ENCODE measurements at regions not wholly inside any gene's neighbourhood (a gene's known extent, or its start where the extent isn't known, plus 50 kb on each side); places are given as distances from the start of the nearest gene placed in this dataset.

DNA sequence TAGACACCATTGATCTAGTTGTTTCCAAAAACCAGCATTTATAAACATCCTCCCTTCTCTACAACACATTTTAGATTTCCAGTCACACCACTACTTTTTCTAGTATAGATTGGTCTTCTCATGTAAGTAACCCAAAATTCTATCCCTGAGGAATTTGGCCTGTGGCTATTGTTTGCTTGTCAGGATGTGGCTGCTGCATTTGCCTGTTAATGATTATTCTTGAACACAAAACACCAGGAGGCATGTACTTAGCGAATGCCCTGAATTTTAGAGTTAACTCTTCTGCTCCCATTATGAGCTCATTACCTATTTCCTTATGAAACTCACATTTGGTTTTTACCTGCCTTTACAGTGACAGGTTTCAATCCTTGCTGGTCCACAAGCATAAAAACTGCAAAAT, 102.0 kb upstream of the FSTL5 start:
- Histone ChIP-seq H3K4me1 (no peaks in the 10 kb centered on the region), H3K9me3 (peaks cover 4% of the 10 kb centered on the region), H3K36me3 (no peaks in the 10 kb centered on the region), H3K27ac (no peak overlapping the region), H3K27me3 (no peaks in the 10 kb centered on the region), H3K4me3 (no peak overlapping the region)
- TF ChIP-seq POLR2A (IDR thresholded peaks at IDR 0.05), result no peak
- TF ChIP-seq CTCF (IDR thresholded peaks at IDR 0.05), result no peak
- intact Hi-C loops (cut with DNase I), result no loop called here
- DNase-seq (ENCODE audit: extremely low spot score in 2 of 2), result no peak

GRCh38 chr4:162245051-162245450, 81.3 kb upstream of the FSTL5 start:
- Histone ChIP-seq H3K9me3 (no peaks in the 10 kb centered on the region), H3K36me3 (no peaks in the 10 kb centered on the region), H3K4me3 (no peak overlapping the region), H3K4me1 (no peaks in the 10 kb centered on the region), H3K27me3 (no peaks in the 10 kb centered on the region), H3K27ac (no peak overlapping the region)
- DNase-seq (ENCODE audit: extremely low spot score in 2 of 2), result no peak
- no peak for TF ChIP-seq POLR2AphosphoS5 (IDR thresholded peaks at IDR 0.05; ENCODE audit: insufficient read depth in 1 of 2, low read depth in 1 of 2)
- TF ChIP-seq CTCF (IDR thresholded peaks at IDR 0.05), result no peak
- TF ChIP-seq POLR2A (IDR thresholded peaks at IDR 0.05), result no peak
- intact Hi-C loops (cut with DNase I), result no loop called here

GRCh38 chr4:162241857-162242256, 78.1 kb upstream of the FSTL5 start:
- TF ChIP-seq POLR2AphosphoS5 (IDR thresholded peaks at IDR 0.05; ENCODE audit: insufficient read depth in 1 of 2, low read depth in 1 of 2), result no peak
- TF ChIP-seq POLR2A (IDR thresholded peaks at IDR 0.05), result no peak
- TF ChIP-seq CTCF (IDR thresholded peaks at IDR 0.05), result no peak
- Histone ChIP-seq H3K27ac (no peak overlapping the region), H3K4me3 (no peak overlapping the region), H3K36me3 (no peaks in the 10 kb centered on the region), H3K9me3 (no peaks in the 10 kb centered on the region), H3K4me1 (no peaks in the 10 kb centered on the region), H3K27me3 (no peaks in the 10 kb centered on the region)
- intact Hi-C loops (cut with DNase I), result no loop called here
- DNase-seq (ENCODE audit: extremely low spot score in 2 of 2), result no peak

GRCh38 chr4:162239992-162240769, 76.4 kb upstream of the FSTL5 start:
- no peak for DNase-seq (ENCODE audit: extremely low spot score in 2 of 2)
- no peaks in the 10 kb centered on the region for H3K9me3 ChIP-seq
- TF ChIP-seq POLR2A (IDR thresholded peaks at IDR 0.05) (no peak), CTCF (IDR thresholded peaks at IDR 0.05) (no peak), POLR2AphosphoS5 (IDR thresholded peaks at IDR 0.05; ENCODE audit: insufficient read depth in 1 of 2, low read depth in 1 of 2) (no peak)
- no peaks in the 10 kb centered on the region for H3K4me1 ChIP-seq
- H3K27ac ChIP-seq, result no peak overlapping the region
- H3K36me3 ChIP-seq, result no peaks in the 10 kb centered on the region
- H3K4me3 ChIP-seq, result no peak overlapping the region
- H3K27me3 ChIP-seq, result no peaks in the 10 kb centered on the region
- intact Hi-C loops (cut with DNase I), result no loop called here

DNA sequence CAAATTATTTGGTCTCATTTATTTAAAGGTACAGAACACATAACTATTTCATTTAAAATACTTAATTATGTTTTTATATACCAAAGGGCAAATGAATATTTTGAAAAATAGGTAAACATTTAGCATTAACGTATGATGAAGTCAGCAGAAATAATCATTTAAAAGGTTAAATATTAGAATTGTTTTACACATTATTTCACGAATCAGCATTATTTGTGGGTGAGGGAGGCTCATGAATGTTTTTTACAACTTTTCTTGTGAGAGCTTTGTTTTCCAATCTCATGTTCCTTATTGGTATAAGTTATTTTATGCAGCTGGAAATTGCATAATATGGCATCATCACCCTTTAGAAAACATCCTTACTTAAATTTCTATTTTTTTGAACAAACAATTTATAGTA, 73.9 kb upstream of the FSTL5 start:
- Histone ChIP-seq H3K27ac (no peak overlapping the region), H3K27me3 (no peaks in the 10 kb centered on the region), H3K36me3 (no peaks in the 10 kb centered on the region), H3K4me3 (no peak overlapping the region), H3K4me1 (no peaks in the 10 kb centered on the region), H3K9me3 (no peaks in the 10 kb centered on the region)
- DNase-seq (ENCODE audit: extremely low spot score in 2 of 2), result no peak
- intact Hi-C loops (cut with DNase I), result no loop called here
- TF ChIP-seq CTCF (IDR thresholded peaks at IDR 0.05) (no peak), POLR2AphosphoS5 (IDR thresholded peaks at IDR 0.05; ENCODE audit: insufficient read depth in 1 of 2, low read depth in 1 of 2) (no peak)

Data from vagina (tissue), 2 donors.